CD4-positive, alpha-beta T cell (primary cell): ENCODE measurements at regions not wholly inside any gene's neighbourhood (a gene's known extent, or its start where the extent isn't known, plus 50 kb on each side); places are given as distances from the start of the nearest gene placed in this dataset.
"Not testable (repeated sequence)": the region's sequence is repeated elsewhere in the genome, so short reads cannot be mapped to it uniquely, and the experiment has no call there.

Experiments
- ATAC-seq: fragments of 200-7000 bp; cut with Tn5 transposase; one replicate; pipeline ENCODE4 v1.10.0; 2022; ENCODE audit warnings: mild to moderate bottlenecking; ENCODE audit not compliant: poor library complexity
- CTCF ChIA-PET: fragments of 350-600 bp; sonication (Branson Sonifier 250); formaldehyde crosslinking; loops from one replicate; lab custom pipeline; 2021; ENCODE audit warnings: antibody characterized with exemption, inconsistent platforms; lab: Charles Lee
- POLR2A ChIA-PET: fragments of 350-600 bp; sonication (Branson Sonifier 250); formaldehyde crosslinking; loops from one replicate; lab custom pipeline; 2021; ENCODE audit warnings: antibody characterized with exemption, inconsistent platforms; lab: Charles Lee
- DNase-seq, 14 experiments: peaks; one replicate each; pipeline ENCODE4 v3.0.0-alpha.2; 2013 to 2020; ENCODE audit warnings: mixed read lengths in 2 of 14
- H3K27ac ChIP-seq, 2 donors: one replicate each; pipeline versions ENCODE4 v1.5.1 to v1.7.0; 2013; ENCODE audit warnings: low read length in 2 of 2, low read depth in 1 of 2, mild to moderate bottlenecking in 1 of 2
- H3K27me3 ChIP-seq, 2 experiments: 1 replicate in 1 of 2; 2 replicates in 1 of 2; pipeline versions ENCODE4 v1.6.1 to v1.7.0; 2013; ENCODE audit warnings: low read length in 2 of 2, control low read depth in 1 of 2, mild to moderate bottlenecking in 1 of 2, moderate library complexity in 1 of 2; ENCODE audit not compliant: insufficient read depth in 2 of 2, control insufficient read depth in 1 of 2
- H3K36me3 ChIP-seq: one replicate; pipeline ENCODE4 v1.6.1; 2013; ENCODE audit warnings: low read length, control low read depth; ENCODE audit not compliant: insufficient read depth
- H3K4me1 ChIP-seq: one replicate; pipeline ENCODE4 v1.6.1; 2013; ENCODE audit warnings: low read length, control low read depth; ENCODE audit not compliant: insufficient read depth
- H3K4me3 ChIP-seq: one replicate; pipeline ENCODE4 v1.5.1; 2013; ENCODE audit warnings: mild to moderate bottlenecking, low read length, moderate library complexity
- H3K9me3 ChIP-seq, 2 experiments: 1 replicate in 1 of 2; 2 replicates in 1 of 2; pipeline versions ENCODE4 v1.6.1 to v1.7.0; 2013; ENCODE audit warnings: low read length in 2 of 2, mild to moderate bottlenecking in 2 of 2, control low read depth in 1 of 2, moderate library complexity in 1 of 2; ENCODE audit not compliant: control insufficient read depth in 1 of 2, insufficient read depth in 1 of 2
- H3K27ac Mint-ChIP-seq: one replicate; pipeline ENCODE4 v1.8.0; 2020; ENCODE audit warnings: mixed read lengths
- H3K27me3 Mint-ChIP-seq: one replicate; pipeline ENCODE4 v1.8.0; 2021; ENCODE audit warnings: mixed read lengths
- H3K36me3 Mint-ChIP-seq: one replicate; pipeline ENCODE4 v1.8.0; 2021; ENCODE audit warnings: low read depth, mixed read lengths
- H3K4me1 Mint-ChIP-seq: one replicate; pipeline ENCODE4 v1.8.0; 2021; ENCODE audit warnings: low read depth, mixed read lengths
- H3K4me3 Mint-ChIP-seq: one replicate; pipeline ENCODE4 v1.8.0; 2020; ENCODE audit warnings: mild to moderate bottlenecking, mixed read lengths
- H3K9me3 Mint-ChIP-seq: one replicate; pipeline ENCODE4 v1.8.0; 2020; ENCODE audit warnings: mixed read lengths
- CTCF ChIP-seq: fragments of 200-600 bp; IDR thresholded peaks from one replicate; pipeline ENCODE4 v1.8.0; 2022; ENCODE audit warnings: antibody characterized with exemption, mild to moderate bottlenecking
- intact Hi-C, 2 experiments: fragments of 100-400 bp; cut with DNase I in 1 of 2; cut with micrococcal nuclease in 1 of 2; formaldehyde crosslinking; loops; one replicate each; pipeline versions ENCODE4 v1.15.1 to v1.9.0; 2023 to 2025; cut with DNase I, micrococcal nuclease

- intact Hi-C loops, result not testable (repeated sequence)
Observed at GRCh38 chr2:114018464-114018863, 128.6 kb downstream of the ACTR3 start.

GRCh38 chr2:114020668-114021067, 130.8 kb downstream of the ACTR3 start:
- H3K36me3 ChIP-seq, result no peaks in the 10 kb centered on the region
- H3K36me3 Mint-ChIP-seq, result no peaks in the 10 kb centered on the region
- H3K27me3 ChIP-seq, result no peaks in the 10 kb centered on the region
- ChIA-PET CTCF (no interaction called here), POLR2A (no interaction called here)
- TF ChIP-seq CTCF, result no peak
- peaks cover 19% of the 10 kb centered on the region for H3K27me3 Mint-ChIP-seq
- no peak overlapping the region for H3K4me3 Mint-ChIP-seq
- H3K4me3 ChIP-seq, result no peak overlapping the region
- no peaks in the 10 kb centered on the region for H3K9me3 Mint-ChIP-seq
- no peak for DNase-seq
- H3K9me3 ChIP-seq, result peaks cover 5 to 12% of the 10 kb centered on the region in 2 experiments
- ATAC-seq, result no peak
- intact Hi-C loops, result no loop called here
- no peak overlapping the region for H3K27ac Mint-ChIP-seq
- no peak overlapping the region for H3K27ac ChIP-seq
- no peaks in the 10 kb centered on the region for H3K4me1 ChIP-seq
- H3K4me1 Mint-ChIP-seq, result no peaks in the 10 kb centered on the region

More at GRCh38 chr2:114018464-114018863, 128.6 kb downstream of the ACTR3 start:
- H3K27me3 ChIP-seq, POLR2A ChIA-PET, H3K27ac ChIP-seq, H3K4me3 Mint-ChIP-seq, H3K4me1 ChIP-seq, DNase-seq, ATAC-seq, H3K36me3 Mint-ChIP-seq, H3K36me3 ChIP-seq, H3K4me1 Mint-ChIP-seq, CTCF ChIA-PET, H3K27ac Mint-ChIP-seq, H3K4me3 ChIP-seq, H3K9me3 Mint-ChIP-seq: not testable (repeated sequence)
- peaks cover 5 to 12% of the 10 kb centered on the region in 2 experiments for H3K9me3 ChIP-seq
- H3K27me3 Mint-ChIP-seq, result peaks cover 19% of the 10 kb centered on the region

- no peaks in the 10 kb centered on the region for H3K36me3 Mint-ChIP-seq
- ChIA-PET POLR2A (no interaction called here), CTCF (no interaction called here)
- DNase-seq (no peak), ATAC-seq (no peak)
- no peaks in the 10 kb centered on the region for H3K9me3 Mint-ChIP-seq
- H3K4me1 Mint-ChIP-seq, result no peaks in the 10 kb centered on the region
- no peak for TF ChIP-seq CTCF
- no peak overlapping the region for H3K4me3 Mint-ChIP-seq
- intact Hi-C loops, result no loop called here
- H3K27me3 Mint-ChIP-seq, result peaks cover 19% of the 10 kb centered on the region
- no peaks in the 10 kb centered on the region for H3K27me3 ChIP-seq
- H3K36me3 ChIP-seq, result no peaks in the 10 kb centered on the region
- no peak overlapping the region for H3K4me3 ChIP-seq
- H3K4me1 ChIP-seq, result no peaks in the 10 kb centered on the region
- peaks cover 5 to 12% of the 10 kb centered on the region in 2 experiments for H3K9me3 ChIP-seq
- no peak overlapping the region for H3K27ac Mint-ChIP-seq
- no peak overlapping the region for H3K27ac ChIP-seq
Observed at GRCh38 chr2:114022360-114023085, 132.6 kb downstream of the ACTR3 start.

- no peak for ATAC-seq
Observed at GRCh38 chr2:114024326-114024725, 134.4 kb downstream of the ACTR3 start.

More at GRCh38 chr2:114024326-114024725, 134.4 kb downstream of the ACTR3 start:
- POLR2A ChIA-PET, result no interaction called here
- Histone ChIP-seq H3K4me3 (no peak overlapping the region), H3K36me3 (no peaks in the 10 kb centered on the region), H3K27me3 (no peaks in the 10 kb centered on the region), H3K4me1 (no peaks in the 10 kb centered on the region), H3K27ac (no peak overlapping the region), H3K9me3 (peaks cover 5 to 6% of the 10 kb centered on the region in 2 experiments)
- H3K4me1 Mint-ChIP-seq, result no peaks in the 10 kb centered on the region
- no peak overlapping the region for H3K27ac Mint-ChIP-seq
- H3K9me3 Mint-ChIP-seq, result peaks cover 4% of the 10 kb centered on the region
- TF ChIP-seq CTCF, result no peak
- no peak for DNase-seq
- CTCF ChIA-PET, result no interaction called here
- H3K27me3 Mint-ChIP-seq, result peaks cover 19% of the 10 kb centered on the region
- no peaks in the 10 kb centered on the region for H3K36me3 Mint-ChIP-seq
- H3K4me3 Mint-ChIP-seq, result no peak overlapping the region
- intact Hi-C loops, result no loop called here
